ENCODE measurements at regions not wholly inside any gene's neighbourhood (a gene's known extent, or its start where the extent isn't known, plus 50 kb on each side); places are given as distances from the start of the nearest gene placed in this dataset.

GRCh38 chr12:90045559-90045958, 336.9 kb upstream of the ATP2B1 start:
- TF ChIP-seq EZH2 (IDR thresholded peaks at IDR 0.05; ENCODE audit: low read length, missing control alignments) (no peak), CTCF (conservative IDR thresholded peaks at IDR 0.05 in 1 of 2, IDR thresholded peaks at IDR 0.05 in 1 of 2; ENCODE audit: low read depth in 1 of 2, low read length in 2 of 2) (no peak)
